ENCODE measurements at regions not wholly inside any gene's neighbourhood (a gene's known extent, or its start where the extent isn't known, plus 50 kb on each side); places are given as distances from the start of the nearest gene placed in this dataset.

GRCh38 chr9:129319938-129320481 lies 141.9 kb upstream of the IER5L start:
- TF ChIP-seq, protein P1, sequence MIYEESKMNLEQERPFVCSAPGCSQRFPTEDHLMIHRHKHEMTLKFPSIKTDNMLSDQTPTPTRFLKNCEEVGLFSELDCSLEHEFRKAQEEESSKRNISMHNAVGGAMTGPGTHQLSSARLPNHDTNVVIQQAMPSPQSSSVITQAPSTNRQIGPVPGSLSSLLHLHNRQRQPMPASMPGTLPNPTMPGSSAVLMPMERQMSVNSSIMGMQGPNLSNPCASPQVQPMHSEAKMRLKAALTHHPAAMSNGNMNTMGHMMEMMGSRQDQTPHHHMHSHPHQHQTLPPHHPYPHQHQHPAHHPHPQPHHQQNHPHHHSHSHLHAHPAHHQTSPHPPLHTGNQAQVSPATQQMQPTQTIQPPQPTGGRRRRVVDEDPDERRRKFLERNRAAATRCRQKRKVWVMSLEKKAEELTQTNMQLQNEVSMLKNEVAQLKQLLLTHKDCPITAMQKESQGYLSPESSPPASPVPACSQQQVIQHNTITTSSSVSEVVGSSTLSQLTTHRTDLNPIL (CRISPR knock-in tag; IDR thresholded peaks at IDR 0.05; ENCODE audit: low read depth): no peak
- TF ChIP-seq OSR1 (CRISPR knock-in tag; IDR thresholded peaks at IDR 0.05) (no peak), ZC3H10 (CRISPR knock-in tag; IDR thresholded peaks at IDR 0.05) (no peak), ZFP3 (CRISPR knock-in tag; IDR thresholded peaks at IDR 0.05) (no peak), POU6F1 (CRISPR knock-in tag; IDR thresholded peaks at IDR 0.05; ENCODE audit: borderline replicate concordance, low read depth) (no peak), ZFP30 (CRISPR knock-in tag; IDR thresholded peaks at IDR 0.05) (no peak), SNAI2 (CRISPR knock-in tag; IDR thresholded peaks at IDR 0.05) (no peak), RARB (CRISPR knock-in tag; IDR thresholded peaks at IDR 0.05) (no peak), ZNF8 (CRISPR knock-in tag; IDR thresholded peaks at IDR 0.05) (no peak), ESRRG (CRISPR knock-in tag; IDR thresholded peaks at IDR 0.05) (no peak), CSRNP3 (CRISPR knock-in tag; IDR thresholded peaks at IDR 0.05) (no peak)
- no peak; the same call in 2 of the 3 replicates for ATAC-seq

DNA sequence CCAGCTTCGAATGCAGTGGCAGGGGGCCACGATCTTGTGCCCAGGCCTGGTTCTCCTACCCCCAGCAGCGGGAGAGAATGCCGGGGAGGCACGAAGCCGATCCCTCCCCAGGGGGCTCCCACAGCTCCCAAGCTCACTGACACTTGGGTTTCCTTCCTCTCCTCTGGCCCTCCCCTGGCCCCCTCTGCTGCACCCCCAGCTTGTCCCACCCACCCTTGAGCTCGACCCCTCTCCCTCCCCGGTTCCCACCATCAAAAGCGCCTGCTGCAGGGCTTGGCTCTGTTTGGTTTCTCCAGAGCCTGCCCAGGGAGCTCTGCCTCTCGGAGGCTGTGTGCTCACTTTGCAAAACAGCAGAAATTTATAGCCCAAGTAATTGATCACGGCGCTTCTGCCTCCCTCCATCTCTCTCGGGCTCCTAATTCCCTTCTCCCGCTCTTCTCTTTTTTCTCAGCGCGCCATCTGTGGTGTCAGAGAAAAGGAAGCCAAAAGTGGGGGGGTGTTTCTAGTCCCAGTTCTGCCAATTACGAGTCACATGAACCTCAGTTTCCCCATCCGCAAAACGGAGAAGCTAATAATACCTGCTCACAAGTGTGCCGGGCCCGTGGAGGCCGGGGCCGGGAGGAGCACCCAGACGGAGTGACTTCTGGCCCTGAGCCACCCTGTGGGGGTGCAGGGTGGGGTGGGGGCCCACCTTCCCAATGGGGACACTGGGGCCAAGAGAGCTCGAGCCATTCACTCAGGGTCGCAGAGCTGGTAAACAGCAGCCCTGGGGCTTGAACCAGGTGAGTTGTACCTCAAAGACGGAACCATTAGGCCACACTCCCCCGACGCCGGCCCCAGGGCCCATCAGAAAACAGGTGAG lies 141.2 kb upstream of the IER5L start:
- ATAC-seq: no peak
- TF ChIP-seq PPARA (CRISPR knock-in tag; IDR thresholded peaks at IDR 0.05; ENCODE audit: borderline replicate concordance) (no peak), OSR1 (CRISPR knock-in tag; IDR thresholded peaks at IDR 0.05) (no peak), SNAI2 (CRISPR knock-in tag; IDR thresholded peaks at IDR 0.05) (no peak), ZNF565 (CRISPR knock-in tag; conservative IDR thresholded peaks at IDR 0.05; ENCODE audit: low read depth) (no peak), ZFP30 (CRISPR knock-in tag; IDR thresholded peaks at IDR 0.05) (no peak), BACH2 (CRISPR knock-in tag; IDR thresholded peaks at IDR 0.05; ENCODE audit: borderline replicate concordance) (no peak), ZNF70 (CRISPR knock-in tag; IDR thresholded peaks at IDR 0.05) (no peak), ISL1 (CRISPR knock-in tag; IDR thresholded peaks at IDR 0.05) (no peak), TCF4 (CRISPR knock-in tag; IDR thresholded peaks at IDR 0.05; ENCODE audit: borderline replicate concordance) (no peak), CSDC2 (CRISPR knock-in tag; IDR thresholded peaks at IDR 0.05) (no peak), ARNTL (CRISPR knock-in tag; IDR thresholded peaks at IDR 0.05; ENCODE audit: borderline replicate concordance, low read depth) (no peak), ESRRG (CRISPR knock-in tag; IDR thresholded peaks at IDR 0.05) (no peak), TOX (CRISPR knock-in tag; IDR thresholded peaks at IDR 0.05; ENCODE audit: borderline replicate concordance) (no peak), GLIS3 (CRISPR knock-in tag; IDR thresholded peaks at IDR 0.05) (no peak), POU6F1 (CRISPR knock-in tag; IDR thresholded peaks at IDR 0.05; ENCODE audit: borderline replicate concordance, low read depth) (no peak), ZFP3 (CRISPR knock-in tag; IDR thresholded peaks at IDR 0.05) (no peak), RARB (CRISPR knock-in tag; IDR thresholded peaks at IDR 0.05) (no peak), ZC3H10 (CRISPR knock-in tag; IDR thresholded peaks at IDR 0.05) (no peak)
- TF ChIP-seq, protein P2, sequence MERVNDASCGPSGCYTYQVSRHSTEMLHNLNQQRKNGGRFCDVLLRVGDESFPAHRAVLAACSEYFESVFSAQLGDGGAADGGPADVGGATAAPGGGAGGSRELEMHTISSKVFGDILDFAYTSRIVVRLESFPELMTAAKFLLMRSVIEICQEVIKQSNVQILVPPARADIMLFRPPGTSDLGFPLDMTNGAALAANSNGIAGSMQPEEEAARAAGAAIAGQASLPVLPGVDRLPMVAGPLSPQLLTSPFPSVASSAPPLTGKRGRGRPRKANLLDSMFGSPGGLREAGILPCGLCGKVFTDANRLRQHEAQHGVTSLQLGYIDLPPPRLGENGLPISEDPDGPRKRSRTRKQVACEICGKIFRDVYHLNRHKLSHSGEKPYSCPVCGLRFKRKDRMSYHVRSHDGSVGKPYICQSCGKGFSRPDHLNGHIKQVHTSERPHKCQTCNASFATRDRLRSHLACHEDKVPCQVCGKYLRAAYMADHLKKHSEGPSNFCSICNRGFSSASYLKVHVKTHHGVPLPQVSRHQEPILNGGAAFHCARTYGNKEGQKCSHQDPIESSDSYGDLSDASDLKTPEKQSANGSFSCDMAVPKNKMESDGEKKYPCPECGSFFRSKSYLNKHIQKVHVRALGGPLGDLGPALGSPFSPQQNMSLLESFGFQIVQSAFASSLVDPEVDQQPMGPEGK (CRISPR knock-in tag; IDR thresholded peaks at IDR 0.05; ENCODE audit: borderline replicate concordance): no peak
- TF ChIP-seq, protein P1 (CRISPR knock-in tag; IDR thresholded peaks at IDR 0.05; ENCODE audit: low read depth): no peak

Data from SK-N-SH treated with all-trans-retinoic acid at 6 μM for 48 hours (cell line).